HG03571 (cell line): ENCODE measurements at regions not wholly inside any gene's neighbourhood (a gene's known extent, or its start where the extent isn't known, plus 50 kb on each side); places are given as distances from the start of the nearest gene placed in this dataset.
A peak's percentile ranks its signal among the peaks of the same experiment; 100 is the strongest.

ENCODE experiments used
- ATAC-seq: cut with Tn5 transposase; IDR thresholded peaks from one replicate; pipeline ENCODE4 v1.9.1; 2021; ENCODE audit not compliant: unreplicated experiment

DNA sequence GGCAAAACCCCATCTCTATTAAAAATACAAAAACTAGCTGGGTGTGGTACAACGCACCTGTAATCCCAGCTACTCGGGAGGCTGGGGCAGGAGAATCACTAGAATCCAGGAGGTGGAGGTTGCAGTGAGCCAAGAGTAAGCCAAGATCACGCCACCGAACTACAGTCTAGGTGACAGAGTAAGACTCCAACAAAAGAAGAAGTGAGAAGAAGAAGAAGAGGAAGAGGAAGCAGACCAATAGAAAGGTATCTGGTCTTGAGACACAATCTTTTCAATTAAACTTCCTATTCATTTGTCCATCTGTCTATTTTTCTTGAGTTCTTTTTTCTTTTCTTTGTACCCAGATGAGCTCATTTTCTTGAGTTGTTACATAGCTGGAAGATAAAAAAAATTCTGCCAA lies 55.7 kb upstream of the ACADM start:
- ATAC-seq, result no peak

DNA sequence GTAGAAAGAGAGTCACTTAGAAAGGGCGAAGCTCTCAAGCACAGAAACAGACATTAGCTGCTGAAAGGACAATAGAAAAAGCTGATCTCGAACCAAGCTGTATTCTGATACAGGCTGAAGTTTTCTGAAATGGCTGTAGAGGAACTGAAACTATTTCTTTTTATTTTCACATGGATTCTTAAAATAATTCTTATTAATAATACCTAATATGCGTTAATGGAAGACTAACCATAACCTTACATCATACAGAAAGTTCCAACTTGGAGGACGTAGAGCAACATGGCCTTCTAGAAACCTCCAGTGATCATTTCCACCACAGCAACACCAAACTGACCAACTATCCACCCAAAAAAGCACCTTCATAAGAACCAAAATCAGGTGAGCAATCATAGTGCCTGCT lies 52.8 kb upstream of the ACADM start:
- ATAC-seq, result peak; percentile 56

DNA sequence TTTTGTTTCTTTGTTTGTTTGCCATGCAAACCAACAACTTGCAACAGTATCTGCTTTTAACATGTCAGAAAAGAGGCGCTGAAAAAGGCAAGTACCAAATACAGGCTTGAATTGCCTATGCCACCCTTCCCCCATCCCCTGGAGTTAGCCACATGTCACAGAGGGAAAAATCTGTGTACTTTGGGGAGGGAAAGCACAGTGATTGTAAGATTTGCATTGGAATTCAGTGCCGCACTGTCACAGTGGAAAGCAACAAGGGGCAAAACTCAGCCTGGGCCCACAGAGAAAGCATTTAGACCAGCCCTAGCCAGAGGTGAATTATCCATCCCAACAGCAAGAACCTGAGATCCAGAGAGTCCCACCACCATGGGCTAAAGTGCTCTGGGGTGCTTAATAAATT lies 52.4 kb upstream of the ACADM start:
- no peak for ATAC-seq

DNA sequence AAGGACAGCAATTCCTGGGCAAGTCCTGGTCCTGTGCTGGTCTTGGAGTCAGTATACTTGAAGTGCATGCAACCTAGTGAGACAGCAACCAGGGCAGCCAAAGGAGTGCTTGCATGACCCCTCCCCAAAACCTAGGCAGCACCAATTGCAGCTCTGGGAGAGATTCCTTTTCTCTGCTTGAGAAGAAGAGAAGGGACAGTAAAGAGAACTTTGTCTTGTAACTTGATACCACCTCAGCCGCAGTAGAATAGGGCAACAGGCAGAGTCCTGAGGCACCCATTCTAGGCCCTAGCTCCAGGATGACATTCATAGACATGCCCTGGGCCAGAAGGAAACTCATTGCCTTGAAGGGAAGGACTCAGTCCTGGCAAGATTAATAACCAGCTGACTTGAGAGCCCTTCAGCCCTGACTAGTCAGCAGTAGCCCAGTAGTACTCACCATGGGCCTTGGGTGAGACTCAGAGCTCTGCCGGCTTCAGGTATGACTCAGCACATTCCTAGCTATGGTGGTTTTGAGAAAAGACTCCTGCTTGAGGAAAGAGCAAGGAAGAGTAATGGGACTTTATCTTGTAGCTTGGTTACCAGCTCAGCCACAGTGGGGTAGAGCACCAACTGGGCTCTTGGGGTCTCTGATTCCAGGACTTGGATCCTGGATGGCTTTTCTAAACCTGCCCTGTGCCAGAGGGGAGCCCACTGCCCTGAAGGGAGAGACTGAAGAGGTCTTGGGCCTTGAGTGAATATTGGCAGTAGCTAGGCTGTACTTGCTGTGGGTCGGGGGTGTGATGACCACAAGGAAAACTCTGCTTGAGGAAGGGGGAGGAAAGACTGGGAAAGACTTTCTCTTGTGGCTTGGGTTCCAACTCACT lies 51.7 kb upstream of the ACADM start:
- no peak for ATAC-seq

DNA sequence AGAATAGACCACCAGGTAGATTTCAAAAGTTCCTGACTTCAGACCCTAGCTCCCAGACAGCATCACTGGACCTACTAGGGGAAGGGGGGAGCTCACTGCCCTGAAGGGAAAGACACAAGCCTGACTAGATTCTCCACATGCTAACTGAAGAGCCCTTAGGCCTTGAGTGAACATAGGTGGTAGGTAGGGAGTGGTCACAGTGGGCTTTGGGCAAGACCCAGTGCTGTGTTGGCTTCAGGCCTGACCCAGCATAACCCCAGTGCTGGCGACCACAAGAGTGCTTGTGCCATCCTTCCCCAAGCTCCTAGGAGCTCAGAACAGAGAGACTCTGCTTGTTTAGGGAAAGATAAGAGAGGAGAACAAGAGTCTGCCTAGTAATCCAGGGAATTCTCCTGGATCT lies 51.1 kb upstream of the ACADM start:
- no peak for ATAC-seq

DNA sequence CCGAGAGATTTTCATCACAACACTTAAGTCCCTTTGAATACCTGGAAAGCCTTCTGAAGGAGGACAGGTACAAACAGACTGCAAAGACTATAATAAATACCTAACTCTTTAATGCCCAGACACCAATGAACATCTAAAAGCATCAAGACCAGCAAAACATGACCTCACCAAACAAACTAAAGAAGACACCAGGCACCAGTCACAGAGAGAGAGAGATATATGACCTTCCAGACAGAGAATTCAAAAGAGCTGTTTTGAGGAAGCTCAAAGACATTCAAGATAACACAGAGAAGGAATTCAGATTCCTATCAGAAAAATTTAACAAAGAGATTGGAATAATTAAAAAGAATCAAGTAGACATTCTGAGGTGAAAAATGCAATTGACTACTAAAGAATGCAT lies 50.6 kb upstream of the ACADM start:
- ATAC-seq, result no peak
